C4-2B (cell line): ENCODE measurements at regions not wholly inside any gene's neighbourhood (a gene's known extent, or its start where the extent isn't known, plus 50 kb on each side); places are given as distances from the start of the nearest gene placed in this dataset.
"Not testable (repeated sequence)": the region's sequence is repeated elsewhere in the genome, so short reads cannot be mapped to it uniquely, and the experiment has no call there.

Experiments used
- H3K27ac ChIP-seq: fragments of 450-650 bp; 2 replicates; pipeline ENCODE4 v1.5.1; 2017
- CTCF ChIP-seq: fragments of 450-650 bp; conservative IDR thresholded peaks from 2 replicates; pipeline ENCODE4 v1.5.1; 2017; ENCODE audit warnings: mild to moderate bottlenecking
- ZFX ChIP-seq: fragments of 450-650 bp; IDR thresholded peaks from 2 replicates; pipeline ENCODE4 v1.6.1; 2017

GRCh38 chr12:33192226-33192625, 247.4 kb downstream of the SYT10 start:
- H3K27ac ChIP-seq, result no peak overlapping the region
- TF ChIP-seq ZFX (no peak), CTCF (no peak)

GRCh38 chr12:33187409-33187808, 252.2 kb downstream of the SYT10 start:
- TF ChIP-seq ZFX (no peak), CTCF (no peak)
- H3K27ac ChIP-seq, result no peak overlapping the region

- TF ChIP-seq ZFX (no peak), CTCF (no peak)
- no peak overlapping the region for H3K27ac ChIP-seq
These were observed 255.5 kb downstream of the SYT10 start for GRCh38 chr12:33184161-33184560.

GRCh38 chr12:33182485-33182884, 257.1 kb downstream of the SYT10 start:
- H3K27ac ChIP-seq, result no peak overlapping the region
- TF ChIP-seq CTCF (no peak), ZFX (no peak)

- no peak for TF ChIP-seq ZFX
- TF ChIP-seq CTCF, result no peak
- no peak overlapping the region for H3K27ac ChIP-seq
These were observed 258.7 kb downstream of the SYT10 start for GRCh38 chr12:33180918-33181317.

- H3K27ac ChIP-seq, result not testable (repeated sequence)
These were observed 269.7 kb upstream of the PKP2 start for GRCh38 chr12:33166260-33166659.

- TF ChIP-seq CTCF (no peak), ZFX (no peak)
- no peak overlapping the region for H3K27ac ChIP-seq
These were observed 259.5 kb upstream of the PKP2 start for GRCh38 chr12:33156042-33156441.

- not testable (repeated sequence) for H3K27ac ChIP-seq
These were observed 250.7 kb upstream of the PKP2 start for GRCh38 chr12:33147292-33147691.

- H3K27ac ChIP-seq, result no peak overlapping the region
- TF ChIP-seq ZFX (no peak), CTCF (no peak)
These were observed 232.9 kb upstream of the PKP2 start for GRCh38 chr12:33129500-33129899.
